ENCODE measurements at regions not wholly inside any gene's neighbourhood (a gene's known extent, or its start where the extent isn't known, plus 50 kb on each side); places are given as distances from the start of the nearest gene placed in this dataset.

DNA sequence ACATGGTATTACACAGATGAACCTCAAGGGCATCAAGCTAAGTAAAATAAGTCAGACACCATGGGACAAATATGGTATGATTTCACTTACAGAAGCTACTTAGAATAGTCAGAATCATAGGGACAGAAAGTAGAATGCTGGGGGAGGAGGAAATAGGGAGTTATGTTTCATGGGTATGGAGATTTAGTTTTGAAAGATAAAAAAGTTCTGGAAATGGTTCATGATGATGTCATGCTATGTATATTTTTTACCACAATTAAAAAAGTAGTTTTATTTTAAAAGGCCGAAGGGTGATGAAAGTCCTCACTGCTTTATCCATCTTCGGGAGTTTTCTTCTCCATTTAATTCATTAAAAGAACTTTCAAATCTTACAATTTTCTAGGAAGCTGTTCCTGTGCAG, 181.9 kb downstream of the CALCRL start:
- H3K36me3 ChIP-seq (ENCODE audit: insufficient read depth): no peaks in the 10 kb centered on the region
- Mint-ChIP-seq H3K4me1 (peaks cover 35% of the 10 kb centered on the region), H3K27ac (peak overlapping the region; percentile 29), H3K4me3 (no peak overlapping the region), H3K27me3 (ENCODE audit: insufficient read depth, low read depth, poor library complexity) (peaks cover 3% of the 10 kb centered on the region), H3K36me3 (ENCODE audit: low read depth) (peaks cover 2% of the 10 kb centered on the region; the same call in 1 of the 3 replicates), H3K9me3 (no peaks in the 10 kb centered on the region)
- no peaks in the 10 kb centered on the region for H3K79me2 ChIP-seq (replicated peaks; ENCODE audit: insufficient read depth)
- no peak overlapping the region for H3K27ac ChIP-seq (ENCODE audit: low read depth)
- TF ChIP-seq ZNF331 (CRISPR knock-in tag; IDR thresholded peaks at IDR 0.05; ENCODE audit: low read depth): no peak
- no peak for TF ChIP-seq POLR2AphosphoS5 (IDR thresholded peaks at IDR 0.05; ENCODE audit: low read depth)
- TF ChIP-seq, protein P1, sequence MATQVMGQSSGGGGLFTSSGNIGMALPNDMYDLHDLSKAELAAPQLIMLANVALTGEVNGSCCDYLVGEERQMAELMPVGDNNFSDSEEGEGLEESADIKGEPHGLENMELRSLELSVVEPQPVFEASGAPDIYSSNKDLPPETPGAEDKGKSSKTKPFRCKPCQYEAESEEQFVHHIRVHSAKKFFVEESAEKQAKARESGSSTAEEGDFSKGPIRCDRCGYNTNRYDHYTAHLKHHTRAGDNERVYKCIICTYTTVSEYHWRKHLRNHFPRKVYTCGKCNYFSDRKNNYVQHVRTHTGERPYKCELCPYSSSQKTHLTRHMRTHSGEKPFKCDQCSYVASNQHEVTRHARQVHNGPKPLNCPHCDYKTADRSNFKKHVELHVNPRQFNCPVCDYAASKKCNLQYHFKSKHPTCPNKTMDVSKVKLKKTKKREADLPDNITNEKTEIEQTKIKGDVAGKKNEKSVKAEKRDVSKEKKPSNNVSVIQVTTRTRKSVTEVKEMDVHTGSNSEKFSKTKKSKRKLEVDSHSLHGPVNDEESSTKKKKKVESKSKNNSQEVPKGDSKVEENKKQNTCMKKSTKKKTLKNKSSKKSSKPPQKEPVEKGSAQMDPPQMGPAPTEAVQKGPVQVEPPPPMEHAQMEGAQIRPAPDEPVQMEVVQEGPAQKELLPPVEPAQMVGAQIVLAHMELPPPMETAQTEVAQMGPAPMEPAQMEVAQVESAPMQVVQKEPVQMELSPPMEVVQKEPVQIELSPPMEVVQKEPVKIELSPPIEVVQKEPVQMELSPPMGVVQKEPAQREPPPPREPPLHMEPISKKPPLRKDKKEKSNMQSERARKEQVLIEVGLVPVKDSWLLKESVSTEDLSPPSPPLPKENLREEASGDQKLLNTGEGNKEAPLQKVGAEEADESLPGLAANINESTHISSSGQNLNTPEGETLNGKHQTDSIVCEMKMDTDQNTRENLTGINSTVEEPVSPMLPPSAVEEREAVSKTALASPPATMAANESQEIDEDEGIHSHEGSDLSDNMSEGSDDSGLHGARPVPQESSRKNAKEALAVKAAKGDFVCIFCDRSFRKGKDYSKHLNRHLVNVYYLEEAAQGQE (IDR thresholded peaks at IDR 0.05; ENCODE audit: unreplicated experiment): no peak
- TF ChIP-seq STAT1 (IDR thresholded peaks at IDR 0.05; ENCODE audit: unreplicated experiment): no peak
- no peak for TF ChIP-seq NANOG (IDR thresholded peaks at IDR 0.05; ENCODE audit: borderline replicate concordance)
- H2AFZ ChIP-seq: no peak overlapping the region
- no peaks in the 10 kb centered on the region for H4K20me1 ChIP-seq (replicated peaks; ENCODE audit: insufficient read depth)
- ATAC-seq (no peak), DNase-seq (ENCODE audit: low spot score) (no peak)
- no peak overlapping the region for H3K4me2 ChIP-seq
- no peaks in the 10 kb centered on the region for H3F3A ChIP-seq (replicated peaks; ENCODE audit: low read depth)
- H3K4me1 ChIP-seq (ENCODE audit: insufficient read depth): peaks cover 24% of the 10 kb centered on the region
- H3K27me3 ChIP-seq (ENCODE audit: insufficient read depth): no peaks in the 10 kb centered on the region
- H3K4me3 ChIP-seq: no peak overlapping the region
- H3K9me2 ChIP-seq (ENCODE audit: insufficient read depth): no peaks in the 10 kb centered on the region

DNA sequence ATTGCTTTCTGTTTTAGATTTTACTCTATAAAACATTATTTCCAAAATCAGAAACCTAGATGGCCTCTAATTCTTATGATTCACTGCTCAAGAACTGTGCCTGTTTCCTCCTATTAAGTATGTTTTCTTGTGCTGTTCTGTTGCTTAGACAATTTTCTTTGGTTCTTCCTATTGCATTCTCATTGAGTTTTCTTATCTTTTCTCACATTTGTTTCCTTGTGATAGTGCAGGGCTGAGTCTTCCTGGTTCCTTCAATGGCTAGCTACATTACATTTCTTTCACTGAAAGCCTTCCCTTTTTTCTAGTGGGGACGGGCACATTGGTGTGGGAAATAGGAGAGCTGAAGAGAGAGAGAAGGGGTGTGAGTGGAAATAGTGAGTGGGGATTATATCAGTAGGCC, 183.4 kb downstream of the CALCRL start:
- H4K20me1 ChIP-seq (replicated peaks; ENCODE audit: insufficient read depth): no peaks in the 10 kb centered on the region
- no peaks in the 10 kb centered on the region for H3F3A ChIP-seq (replicated peaks; ENCODE audit: low read depth)
- TF ChIP-seq EZH2 (IDR thresholded peaks at IDR 0.05; ENCODE audit: low read depth, unreplicated experiment): no peak
- TF ChIP-seq, protein P2, sequence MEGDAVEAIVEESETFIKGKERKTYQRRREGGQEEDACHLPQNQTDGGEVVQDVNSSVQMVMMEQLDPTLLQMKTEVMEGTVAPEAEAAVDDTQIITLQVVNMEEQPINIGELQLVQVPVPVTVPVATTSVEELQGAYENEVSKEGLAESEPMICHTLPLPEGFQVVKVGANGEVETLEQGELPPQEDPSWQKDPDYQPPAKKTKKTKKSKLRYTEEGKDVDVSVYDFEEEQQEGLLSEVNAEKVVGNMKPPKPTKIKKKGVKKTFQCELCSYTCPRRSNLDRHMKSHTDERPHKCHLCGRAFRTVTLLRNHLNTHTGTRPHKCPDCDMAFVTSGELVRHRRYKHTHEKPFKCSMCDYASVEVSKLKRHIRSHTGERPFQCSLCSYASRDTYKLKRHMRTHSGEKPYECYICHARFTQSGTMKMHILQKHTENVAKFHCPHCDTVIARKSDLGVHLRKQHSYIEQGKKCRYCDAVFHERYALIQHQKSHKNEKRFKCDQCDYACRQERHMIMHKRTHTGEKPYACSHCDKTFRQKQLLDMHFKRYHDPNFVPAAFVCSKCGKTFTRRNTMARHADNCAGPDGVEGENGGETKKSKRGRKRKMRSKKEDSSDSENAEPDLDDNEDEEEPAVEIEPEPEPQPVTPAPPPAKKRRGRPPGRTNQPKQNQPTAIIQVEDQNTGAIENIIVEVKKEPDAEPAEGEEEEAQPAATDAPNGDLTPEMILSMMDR (conservative IDR thresholded peaks at IDR 0.05; ENCODE audit: low read depth in 2 of 2): no peak
- H3K4me2 ChIP-seq: peak overlapping the region; percentile 27
- Mint-ChIP-seq H3K36me3 (ENCODE audit: low read depth) (peaks cover 2% of the 10 kb centered on the region; the same call in 1 of the 3 replicates), H3K27me3 (ENCODE audit: insufficient read depth, low read depth, poor library complexity) (peaks cover 3% of the 10 kb centered on the region), H3K27ac (peak overlapping the region; percentile 94), H3K9me3 (no peaks in the 10 kb centered on the region), H3K4me1 (peaks cover 35% of the 10 kb centered on the region), H3K4me3 (no peak overlapping the region)
- no peaks in the 10 kb centered on the region for H3K9me2 ChIP-seq (ENCODE audit: insufficient read depth)
- H3K36me3 ChIP-seq (ENCODE audit: insufficient read depth): no peaks in the 10 kb centered on the region
- no peaks in the 10 kb centered on the region for H3K79me2 ChIP-seq (replicated peaks; ENCODE audit: insufficient read depth)
- H3K27ac ChIP-seq (ENCODE audit: low read depth): peak overlapping the region; percentile 78
- H3K4me3 ChIP-seq: no peak overlapping the region
- DNase-seq (ENCODE audit: low spot score) (no peak), ATAC-seq (no peak)
- 0 out of 2 replicates have a peak overlapping the region, but pooled peaks have one; percentile 5 for H2AFZ ChIP-seq
- peaks cover 24% of the 10 kb centered on the region for H3K4me1 ChIP-seq (ENCODE audit: insufficient read depth)
- H3K27me3 ChIP-seq (ENCODE audit: insufficient read depth): no peaks in the 10 kb centered on the region

Data from GM23338 (cell line).